GM12878 (cell line): ENCODE measurements at regions not wholly inside any gene's neighbourhood (a gene's known extent, or its start where the extent isn't known, plus 50 kb on each side); places are given as distances from the start of the nearest gene placed in this dataset.

Experiments
- BCLAF1 ChIP-seq: fragments of 450-650 bp; IDR thresholded peaks from 2 replicates; pipeline ENCODE4 v1.6.1; 2017; ENCODE audit warnings: antibody characterized with exemption, mild to moderate bottlenecking, moderate library complexity
- CREM ChIP-seq: IDR thresholded peaks from 2 replicates; pipeline ENCODE4 v1.6.1; 2014; ENCODE audit warnings: antibody characterized with exemption, low read depth
- E2F8 ChIP-seq: fragments of 450-650 bp; IDR thresholded peaks from 2 replicates; pipeline ENCODE4 v1.6.1; 2018; ENCODE audit warnings: mild to moderate bottlenecking, low read depth, moderate library complexity; ENCODE audit not compliant: partially characterized antibody
- EGR1 ChIP-seq, 2 experiments: IDR thresholded peaks; 1 replicate in 1 of 2; 2 replicates in 1 of 2; pipeline ENCODE4 v1.6.1; 2011 to 2012; ENCODE audit warnings: low read depth in 2 of 2, low read length in 2 of 2, borderline replicate concordance in 1 of 2, mild to moderate bottlenecking in 1 of 2, moderate library complexity in 1 of 2
- NFYA ChIP-seq: IDR thresholded peaks from 2 replicates; pipeline ENCODE4 v1.6.1; 2011; ENCODE audit warnings: low read depth, mild to moderate bottlenecking, low read length, improper control_type of control experiment, borderline replicate concordance
- REST ChIP-seq: IDR thresholded peaks from 2 replicates; pipeline ENCODE4 v1.6.1; 2012; ENCODE audit warnings: mild to moderate bottlenecking, low read depth, low read length
- SMAD1 ChIP-seq: fragments of 450-650 bp; IDR thresholded peaks from 2 replicates; pipeline ENCODE4 v1.6.1; 2018; ENCODE audit warnings: mild to moderate bottlenecking, low read depth; ENCODE audit not compliant: partially characterized antibody
- TCF12 ChIP-seq: IDR thresholded peaks from 2 replicates; pipeline ENCODE4 v1.6.1; 2011; ENCODE audit warnings: low read depth, mild to moderate bottlenecking, low read length

- no peak for TF ChIP-seq BCLAF1
- no peak for TF ChIP-seq TCF12
- TF ChIP-seq REST, result no peak
- no peak for TF ChIP-seq NFYA
- no peak for TF ChIP-seq E2F8
- TF ChIP-seq CREM, result no peak
- no peak for TF ChIP-seq SMAD1
- TF ChIP-seq EGR1 (IDR thresholded peaks at IDR 0.05; ENCODE audit: borderline replicate concordance in 1 of 2, low read depth in 2 of 2, low read length in 2 of 2), result no peak
Measured at GRCh38 chr14:27730204-27730603, 1036.4 kb upstream of the FOXG1 start (continued).
